ENCODE measurements at regions not wholly inside any gene's neighbourhood (a gene's known extent, or its start where the extent isn't known, plus 50 kb on each side); places are given as distances from the start of the nearest gene placed in this dataset.

- in situ Hi-C loops (cut with MboI; ENCODE audit: low sequenced_read_pairs) = loop anchor here (25.0 kb wide), 1 partner anchor 736 kb away; no protein-coding TSS in a partner anchor
These were observed 268.3 kb downstream of the HIVEP2 start for GRCh38 chr6:142676647-142677192.

- in situ Hi-C loops (cut with MboI; ENCODE audit: low sequenced_read_pairs) = loop anchor here (5.0 to 25.0 kb wide), 2 partner anchors 352 to 732 kb away; no protein-coding TSS in a partner anchor
These were observed 264.9 kb downstream of the HIVEP2 start for GRCh38 chr6:142679907-142680700.

GRCh38 chr6:142681099-142681498 is 263.9 kb downstream of the HIVEP2 start:
- in situ Hi-C loops (cut with MboI; ENCODE audit: low sequenced_read_pairs) = loop anchor here (5.0 to 25.0 kb wide), 2 partner anchors 351 to 731 kb away; no protein-coding TSS in a partner anchor

- in situ Hi-C loops (cut with MboI; ENCODE audit: low sequenced_read_pairs) = loop anchor here (5.0 to 25.0 kb wide), 2 partner anchors 349 to 729 kb away; no protein-coding TSS in a partner anchor
These were observed 262.0 kb downstream of the HIVEP2 start for GRCh38 chr6:142682985-142683384.

GRCh38 chr6:142683714-142684141 is 261.2 kb downstream of the HIVEP2 start:
- in situ Hi-C loops (cut with MboI; ENCODE audit: low sequenced_read_pairs) = loop anchor here (5.0 to 25.0 kb wide), 2 partner anchors 349 to 729 kb away; no protein-coding TSS in a partner anchor

- in situ Hi-C loops (cut with MboI; ENCODE audit: low sequenced_read_pairs) = loop anchor here (5.0 to 25.0 kb wide), 2 partner anchors 348 to 728 kb away; no protein-coding TSS in a partner anchor
These were observed 260.6 kb downstream of the HIVEP2 start for GRCh38 chr6:142684371-142684770.

GRCh38 chr6:142685852-142686506 is 259.0 kb downstream of the HIVEP2 start:
- in situ Hi-C loops (cut with MboI; ENCODE audit: low sequenced_read_pairs) = loop anchor here (25.0 kb wide), 1 partner anchor 726 kb away; no protein-coding TSS in a partner anchor

GRCh38 chr6:142686507-142686887 is 258.5 kb downstream of the HIVEP2 start:
- in situ Hi-C loops (cut with MboI; ENCODE audit: low sequenced_read_pairs) = loop anchor here (25.0 kb wide), 1 partner anchor 726 kb away; no protein-coding TSS in a partner anchor

GRCh38 chr6:142692942-142693341 is 252.0 kb downstream of the HIVEP2 start:
- in situ Hi-C loops (cut with MboI; ENCODE audit: low sequenced_read_pairs) = loop anchor here (25.0 kb wide), 1 partner anchor 719 kb away; no protein-coding TSS in a partner anchor

- in situ Hi-C loops (cut with MboI; ENCODE audit: low sequenced_read_pairs) = loop anchor here (25.0 kb wide), 1 partner anchor 719 kb away; no protein-coding TSS in a partner anchor
These were observed 251.5 kb downstream of the HIVEP2 start for GRCh38 chr6:142693441-142693840.

- in situ Hi-C loops (cut with MboI; ENCODE audit: low sequenced_read_pairs) = loop anchor here (25.0 kb wide), 1 partner anchor 718 kb away; no protein-coding TSS in a partner anchor
These were observed 250.9 kb downstream of the HIVEP2 start for GRCh38 chr6:142694054-142694453.

GRCh38 chr6:142695016-142695415 is 250.0 kb downstream of the HIVEP2 start:
- in situ Hi-C loops (cut with MboI; ENCODE audit: low sequenced_read_pairs) = loop anchor here (25.0 kb wide), 1 partner anchor 717 kb away; no protein-coding TSS in a partner anchor

GRCh38 chr6:142696123-142697000 is 248.6 kb downstream of the HIVEP2 start:
- in situ Hi-C loops (cut with MboI; ENCODE audit: low sequenced_read_pairs) = loop anchor here (25.0 kb wide), 1 partner anchor 716 kb away; no protein-coding TSS in a partner anchor

GRCh38 chr6:142697001-142697335 is 248.0 kb downstream of the HIVEP2 start:
- in situ Hi-C loops (cut with MboI; ENCODE audit: low sequenced_read_pairs) = loop anchor here (25.0 kb wide), 1 partner anchor 715 kb away; no protein-coding TSS in a partner anchor

GRCh38 chr6:142697922-142698321 is 247.1 kb downstream of the HIVEP2 start:
- in situ Hi-C loops (cut with MboI; ENCODE audit: low sequenced_read_pairs) = loop anchor here (25.0 kb wide), 1 partner anchor 714 kb away; no protein-coding TSS in a partner anchor

GRCh38 chr6:142698751-142699150 is 246.2 kb downstream of the HIVEP2 start:
- in situ Hi-C loops (cut with MboI; ENCODE audit: low sequenced_read_pairs) = loop anchor here (25.0 kb wide), 1 partner anchor 714 kb away; no protein-coding TSS in a partner anchor

- in situ Hi-C loops (cut with MboI; ENCODE audit: low sequenced_read_pairs) = loop anchor here (25.0 kb wide), 1 partner anchor 713 kb away; no protein-coding TSS in a partner anchor
These were observed 245.6 kb downstream of the HIVEP2 start for GRCh38 chr6:142699391-142699790.

GRCh38 chr6:142700032-142700431 is 244.9 kb downstream of the HIVEP2 start:
- in situ Hi-C loops (cut with MboI; ENCODE audit: low sequenced_read_pairs) = no loop called here

- in situ Hi-C loops (cut with MboI; ENCODE audit: low sequenced_read_pairs) = no loop called here
These were observed 244.2 kb downstream of the HIVEP2 start for GRCh38 chr6:142700671-142701312.
